ENCODE measurements at regions not wholly inside any gene's neighbourhood (a gene's known extent, or its start where the extent isn't known, plus 50 kb on each side); places are given as distances from the start of the nearest gene placed in this dataset.

DNA sequence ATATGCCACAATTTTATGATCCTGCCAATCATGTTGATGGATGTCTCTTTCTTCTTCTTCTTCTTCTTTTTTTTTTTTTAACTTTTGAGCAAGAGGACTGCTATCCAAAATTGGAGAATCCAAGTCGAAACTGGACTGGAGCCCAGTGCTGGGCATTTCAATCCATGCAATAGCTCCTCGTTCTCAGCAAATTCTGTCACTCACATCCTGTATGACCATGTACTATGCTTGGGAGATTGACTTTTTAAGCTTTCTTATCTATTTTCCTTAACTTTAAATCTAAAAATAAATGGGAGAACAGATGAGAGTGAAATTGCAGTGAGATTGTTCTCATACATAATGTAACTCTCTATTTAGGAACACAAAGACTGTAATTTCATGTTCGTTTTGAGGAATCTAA lies 123.0 kb upstream of the PUDP start:
- Histone ChIP-seq H3K79me2 (ENCODE audit: control insufficient read depth, insufficient read depth, low read length) (no peaks in the 10 kb centered on the region), H3K4me2 (ENCODE audit: extremely low read depth, insufficient read depth, low read length) (no peak overlapping the region), H4K20me1 (ENCODE audit: control insufficient read depth, extremely low read depth, insufficient read depth, low read length) (no peaks in the 10 kb centered on the region), H3K4me1 (ENCODE audit: control insufficient read depth, extremely low read depth, insufficient read depth, low read length) (peaks cover 2% of the 10 kb centered on the region), H2AFZ (ENCODE audit: low read length) (no peak overlapping the region), H3K9me3 (ENCODE audit: control insufficient read depth, insufficient read depth, low read depth, low read length) (no peaks in the 10 kb centered on the region), H3K4me3 (replicated peaks in 1 of 4; ENCODE audit: control extremely low read depth in 1 of 4, insufficient read depth in 1 of 4, low read depth in 3 of 4, low read length in 4 of 4) (no peak overlapping the region), H3K27ac (ENCODE audit: insufficient read depth, low read length) (no peak overlapping the region), H3K36me3 (ENCODE audit: control insufficient read depth, insufficient read depth, low read length) (no peaks in the 10 kb centered on the region), H3K9ac (ENCODE audit: insufficient read depth, low read length) (no peak overlapping the region), H3K27me3 (ENCODE audit: control insufficient read depth, insufficient read depth, low read length) (no peaks in the 10 kb centered on the region)
- TF ChIP-seq, protein P1, sequence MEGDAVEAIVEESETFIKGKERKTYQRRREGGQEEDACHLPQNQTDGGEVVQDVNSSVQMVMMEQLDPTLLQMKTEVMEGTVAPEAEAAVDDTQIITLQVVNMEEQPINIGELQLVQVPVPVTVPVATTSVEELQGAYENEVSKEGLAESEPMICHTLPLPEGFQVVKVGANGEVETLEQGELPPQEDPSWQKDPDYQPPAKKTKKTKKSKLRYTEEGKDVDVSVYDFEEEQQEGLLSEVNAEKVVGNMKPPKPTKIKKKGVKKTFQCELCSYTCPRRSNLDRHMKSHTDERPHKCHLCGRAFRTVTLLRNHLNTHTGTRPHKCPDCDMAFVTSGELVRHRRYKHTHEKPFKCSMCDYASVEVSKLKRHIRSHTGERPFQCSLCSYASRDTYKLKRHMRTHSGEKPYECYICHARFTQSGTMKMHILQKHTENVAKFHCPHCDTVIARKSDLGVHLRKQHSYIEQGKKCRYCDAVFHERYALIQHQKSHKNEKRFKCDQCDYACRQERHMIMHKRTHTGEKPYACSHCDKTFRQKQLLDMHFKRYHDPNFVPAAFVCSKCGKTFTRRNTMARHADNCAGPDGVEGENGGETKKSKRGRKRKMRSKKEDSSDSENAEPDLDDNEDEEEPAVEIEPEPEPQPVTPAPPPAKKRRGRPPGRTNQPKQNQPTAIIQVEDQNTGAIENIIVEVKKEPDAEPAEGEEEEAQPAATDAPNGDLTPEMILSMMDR (conservative IDR thresholded peaks at IDR 0.05 in 1 of 2, IDR thresholded peaks at IDR 0.05 in 1 of 2; ENCODE audit: low read depth in 1 of 2, low read length in 2 of 2) = no peak
- TF ChIP-seq EZH2 (IDR thresholded peaks at IDR 0.05; ENCODE audit: low read length, missing control alignments) = no peak
- DNase-seq (ENCODE audit: low read depth in 2 of 2) = no peak

DNA sequence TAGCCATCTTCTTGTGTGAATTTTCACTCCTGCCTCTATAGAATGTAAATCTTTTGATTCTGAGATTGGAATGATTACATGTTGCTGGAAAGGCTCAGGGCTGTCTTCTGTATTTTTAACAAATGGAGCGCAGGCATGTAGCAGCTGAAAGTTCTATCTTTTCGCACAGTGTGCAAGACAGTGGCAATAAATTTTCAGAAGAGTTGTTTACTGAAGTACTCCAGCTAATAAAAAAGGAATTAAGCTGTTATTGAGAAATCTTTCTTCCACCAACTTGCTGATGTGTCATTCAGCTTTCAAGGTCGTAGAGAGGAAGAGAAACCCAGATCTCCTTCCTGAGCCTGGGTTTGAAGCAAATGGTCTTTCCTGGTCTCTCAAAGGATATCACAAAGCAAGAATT lies 122.0 kb upstream of the PUDP start:
- Histone ChIP-seq H3K4me1 (ENCODE audit: control insufficient read depth, extremely low read depth, insufficient read depth, low read length) (peaks cover 2% of the 10 kb centered on the region), H3K27ac (ENCODE audit: insufficient read depth, low read length) (no peak overlapping the region), H3K4me2 (ENCODE audit: extremely low read depth, insufficient read depth, low read length) (peak overlapping the region; percentile 44), H4K20me1 (ENCODE audit: control insufficient read depth, extremely low read depth, insufficient read depth, low read length) (no peaks in the 10 kb centered on the region), H2AFZ (ENCODE audit: low read length) (no peak overlapping the region), H3K9me3 (ENCODE audit: control insufficient read depth, insufficient read depth, low read depth, low read length) (no peaks in the 10 kb centered on the region), H3K27me3 (ENCODE audit: control insufficient read depth, insufficient read depth, low read length) (no peaks in the 10 kb centered on the region), H3K9ac (ENCODE audit: insufficient read depth, low read length) (no peak overlapping the region), H3K4me3 (replicated peaks in 1 of 4; ENCODE audit: control extremely low read depth in 1 of 4, insufficient read depth in 1 of 4, low read depth in 3 of 4, low read length in 4 of 4) (no peak overlapping the region), H3K36me3 (ENCODE audit: control insufficient read depth, insufficient read depth, low read length) (no peaks in the 10 kb centered on the region), H3K79me2 (ENCODE audit: control insufficient read depth, insufficient read depth, low read length) (no peaks in the 10 kb centered on the region)
- TF ChIP-seq EZH2 (IDR thresholded peaks at IDR 0.05; ENCODE audit: low read length, missing control alignments) = no peak
- TF ChIP-seq, protein P1 (conservative IDR thresholded peaks at IDR 0.05 in 1 of 2, IDR thresholded peaks at IDR 0.05 in 1 of 2; ENCODE audit: low read depth in 1 of 2, low read length in 2 of 2) = no peak
- DNase-seq (ENCODE audit: low read depth in 2 of 2) = peak in 1 of 2 donors; percentile 45

DNA sequence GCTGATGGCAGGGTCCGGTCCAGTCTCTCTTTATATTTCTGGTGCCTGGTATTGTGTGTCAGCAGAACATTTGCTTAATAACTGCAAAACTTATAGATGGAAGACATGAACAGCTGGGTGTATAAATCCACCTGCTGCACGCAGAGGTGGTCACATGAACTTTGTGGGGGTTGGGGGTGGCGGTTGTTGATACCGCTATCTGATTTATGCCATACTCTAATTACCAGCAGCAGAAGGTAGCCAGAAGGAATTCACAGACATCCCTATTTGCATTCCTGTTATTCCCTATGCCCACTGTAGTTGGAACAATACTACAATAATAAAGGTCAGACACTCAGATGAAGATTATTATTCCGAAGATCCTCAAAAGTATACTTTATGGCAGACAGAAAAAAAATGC lies 121.6 kb upstream of the PUDP start:
- no peaks in the 10 kb centered on the region for H4K20me1 ChIP-seq (ENCODE audit: control insufficient read depth, extremely low read depth, insufficient read depth, low read length)
- no peak overlapping the region for H3K9ac ChIP-seq (ENCODE audit: insufficient read depth, low read length)
- no peak for DNase-seq (ENCODE audit: low read depth in 2 of 2)
- H3K27ac ChIP-seq (ENCODE audit: insufficient read depth, low read length) = no peak overlapping the region
- no peaks in the 10 kb centered on the region for H3K36me3 ChIP-seq (ENCODE audit: control insufficient read depth, insufficient read depth, low read length)
- H3K9me3 ChIP-seq (ENCODE audit: control insufficient read depth, insufficient read depth, low read depth, low read length) = no peaks in the 10 kb centered on the region
- H2AFZ ChIP-seq (ENCODE audit: low read length) = no peak overlapping the region
- peaks cover 2% of the 10 kb centered on the region for H3K4me1 ChIP-seq (ENCODE audit: control insufficient read depth, extremely low read depth, insufficient read depth, low read length)
- H3K79me2 ChIP-seq (ENCODE audit: control insufficient read depth, insufficient read depth, low read length) = no peaks in the 10 kb centered on the region
- no peak overlapping the region for H3K4me3 ChIP-seq (replicated peaks in 1 of 4; ENCODE audit: control extremely low read depth in 1 of 4, insufficient read depth in 1 of 4, low read depth in 3 of 4, low read length in 4 of 4)
- no peaks in the 10 kb centered on the region for H3K27me3 ChIP-seq (ENCODE audit: control insufficient read depth, insufficient read depth, low read length)
- peak overlapping the region; percentile 44 for H3K4me2 ChIP-seq (ENCODE audit: extremely low read depth, insufficient read depth, low read length)
- TF ChIP-seq EZH2 (IDR thresholded peaks at IDR 0.05; ENCODE audit: low read length, missing control alignments) = no peak
- TF ChIP-seq, protein P1 (conservative IDR thresholded peaks at IDR 0.05 in 1 of 2, IDR thresholded peaks at IDR 0.05 in 1 of 2; ENCODE audit: low read depth in 1 of 2, low read length in 2 of 2) = no peak

All from fibroblast of lung (primary cell).